Mucosa of descending colon (tissue), 3 donors: ENCODE measurements at regions not wholly inside any gene's neighbourhood (a gene's known extent, or its start where the extent isn't known, plus 50 kb on each side); places are given as distances from the start of the nearest gene placed in this dataset.

Source experiments
- ATAC-seq: fragments of 200-7000 bp; cut with Tn5 transposase; one replicate; pipeline ENCODE4 v1.9.1; 2020; ENCODE audit warnings: mild to moderate bottlenecking, moderate library complexity
- DNase-seq, 3 donors: peaks; one replicate each; pipeline ENCODE4 v3.0.0-alpha.2; 2020
- H3K36me3 ChIP-seq: fragments of 200-600 bp; one replicate; pipeline ENCODE4 v1.8.0; 2021; ENCODE audit warnings: low read depth, mild to moderate bottlenecking
- H3K4me1 ChIP-seq: fragments of 200-600 bp; one replicate; pipeline ENCODE4 v1.8.0; 2021; ENCODE audit warnings: low read depth, mild to moderate bottlenecking
- H3K4me3 ChIP-seq: fragments of 200-600 bp; one replicate; pipeline ENCODE4 v1.8.0; 2021; ENCODE audit warnings: mild to moderate bottlenecking
- H3K9me3 ChIP-seq: fragments of 200-600 bp; one replicate; pipeline ENCODE4 v1.8.0; 2021; ENCODE audit warnings: mild to moderate bottlenecking
- CTCF ChIP-seq: fragments of 200-600 bp; IDR thresholded peaks from one replicate; pipeline ENCODE4 v1.8.0; 2022; ENCODE audit warnings: antibody characterized with exemption, mild to moderate bottlenecking
- intact Hi-C, 2 donors: fragments of 100-400 bp; cut with DNase I in 1 of 2; cut with micrococcal nuclease in 1 of 2; formaldehyde crosslinking; loops; one replicate each; pipeline versions ENCODE4 v1.11.0 to v1.11.1; 2022; cut with DNase I, micrococcal nuclease
- donor health status: DM: no; HTN: no; CAD: no; lungs with moderate emphysema.
- donor health status: DM: no; HTN: no; CAD: no.
- donor health status: DM: no; HTN: yes; CAD: no.

- no peaks in the 10 kb centered on the region for H3K9me3 ChIP-seq
- DNase-seq (no peak), ATAC-seq (no peak)
- no peaks in the 10 kb centered on the region for H3K4me1 ChIP-seq
- intact Hi-C loops = no loop called here
- H3K36me3 ChIP-seq = no peaks in the 10 kb centered on the region
- no peak for TF ChIP-seq CTCF
- H3K4me3 ChIP-seq = no peak overlapping the region
These were observed 102.1 kb upstream of the MAGI2 start for GRCh38 chr7:79555571-79555970.

GRCh38 chr7:79553811-79554555 is 100.5 kb upstream of the MAGI2 start:
- ATAC-seq = no peak
- Histone ChIP-seq H3K4me3 (no peak overlapping the region), H3K9me3 (no peaks in the 10 kb centered on the region), H3K4me1 (no peaks in the 10 kb centered on the region), H3K36me3 (no peaks in the 10 kb centered on the region)
- DNase-seq = no peak
- no peak for TF ChIP-seq CTCF
- intact Hi-C loops = no loop called here

GRCh38 chr7:79552463-79552862 is 99.0 kb upstream of the MAGI2 start:
- ATAC-seq (no peak), DNase-seq (no peak)
- intact Hi-C loops = no loop called here
- TF ChIP-seq CTCF = no peak
- Histone ChIP-seq H3K9me3 (no peaks in the 10 kb centered on the region), H3K4me1 (no peaks in the 10 kb centered on the region), H3K4me3 (no peak overlapping the region), H3K36me3 (no peaks in the 10 kb centered on the region)

- no peak for ATAC-seq
- intact Hi-C loops = no loop called here
These were observed 95.3 kb upstream of the MAGI2 start for GRCh38 chr7:79548727-79549126.

GRCh38 chr7:79547132-79547531 is 93.7 kb upstream of the MAGI2 start:
- DNase-seq = no peak

More at GRCh38 chr7:79548727-79549126, 95.3 kb upstream of the MAGI2 start:
- DNase-seq = no peak
- Histone ChIP-seq H3K4me1 (no peaks in the 10 kb centered on the region), H3K9me3 (no peaks in the 10 kb centered on the region), H3K36me3 (no peaks in the 10 kb centered on the region), H3K4me3 (no peak overlapping the region)
- no peak for TF ChIP-seq CTCF

More at GRCh38 chr7:79547132-79547531, 93.7 kb upstream of the MAGI2 start:
- intact Hi-C loops = no loop called here
- ATAC-seq = no peak
- Histone ChIP-seq H3K4me1 (no peaks in the 10 kb centered on the region), H3K4me3 (no peak overlapping the region), H3K36me3 (no peaks in the 10 kb centered on the region), H3K9me3 (no peaks in the 10 kb centered on the region)
- no peak for TF ChIP-seq CTCF
